Stimulated activated CD4-positive, alpha-beta T cell treated with anti-CD3 and anti-CD28 coated beads, Interleukin-1b, Interleukin-23, amount 100 ng/mL, for 24 hours (primary cell): ENCODE measurements at regions not wholly inside any gene's neighbourhood (a gene's known extent, or its start where the extent isn't known, plus 50 kb on each side); places are given as distances from the start of the nearest gene placed in this dataset.
"Not testable (repeated sequence)": the region's sequence is repeated elsewhere in the genome, so short reads cannot be mapped to it uniquely, and the experiment has no call there.

ENCODE experiments used
- DNase-seq, 4 experiments: peaks; one replicate each; pipeline ENCODE4 v3.0.0-alpha.2; 2020; ENCODE audit warnings: low read depth in 4 of 4, low spot score in 1 of 4

DNA sequence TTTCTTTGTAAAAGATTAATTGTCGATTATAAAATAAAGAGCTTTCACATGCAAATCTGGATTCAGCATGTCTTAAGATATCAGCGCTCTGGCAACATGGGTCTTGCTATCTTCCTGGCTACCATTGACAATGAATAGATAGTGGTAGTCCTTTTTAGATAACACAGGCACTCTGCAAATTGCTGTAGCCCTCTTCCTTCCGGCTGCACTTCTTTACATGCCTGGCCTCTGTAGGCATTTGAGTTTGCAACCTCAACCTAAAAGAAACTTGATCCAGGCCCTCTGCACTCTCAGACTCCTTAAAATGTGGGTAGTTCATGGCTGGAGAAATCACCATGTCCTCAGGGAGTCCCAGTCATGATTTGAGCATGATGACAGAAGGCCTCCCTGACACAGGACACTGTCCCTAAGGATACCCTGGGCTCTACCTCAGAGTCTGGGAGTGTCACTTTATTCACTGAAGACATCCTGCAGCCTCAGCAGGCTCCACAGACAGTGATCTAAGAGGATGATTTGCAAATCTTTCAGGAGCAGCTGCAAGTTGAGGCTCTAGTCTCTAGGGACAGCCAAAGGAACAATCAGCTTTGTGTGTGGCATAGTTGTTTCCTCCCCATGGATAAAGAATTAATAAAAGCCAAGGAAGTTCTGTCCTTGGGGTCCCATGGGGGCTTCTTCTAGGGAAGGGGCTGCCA, 529.4 kb downstream of the RBFOX1 start:
- no peak for DNase-seq

DNA sequence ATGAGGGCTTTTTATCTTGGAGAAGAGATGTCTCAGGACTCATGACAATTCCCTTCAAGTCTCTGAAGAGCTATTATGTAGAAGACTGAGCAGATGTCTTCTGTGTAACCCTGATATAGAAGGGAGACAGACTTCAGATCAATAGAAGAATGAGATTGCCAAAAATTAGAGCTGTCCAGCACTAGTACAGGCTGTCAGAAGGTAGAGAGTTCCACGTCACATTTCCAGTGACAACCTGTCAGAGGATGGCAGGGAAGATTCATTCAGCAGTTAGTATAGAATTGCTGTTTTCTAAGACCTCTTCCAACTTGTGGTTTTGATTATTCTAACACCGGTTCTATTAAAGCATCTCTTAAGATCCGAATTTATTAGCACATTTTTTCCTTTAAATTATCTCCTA, 520.6 kb downstream of the RBFOX1 start:
- no peak for DNase-seq

DNA sequence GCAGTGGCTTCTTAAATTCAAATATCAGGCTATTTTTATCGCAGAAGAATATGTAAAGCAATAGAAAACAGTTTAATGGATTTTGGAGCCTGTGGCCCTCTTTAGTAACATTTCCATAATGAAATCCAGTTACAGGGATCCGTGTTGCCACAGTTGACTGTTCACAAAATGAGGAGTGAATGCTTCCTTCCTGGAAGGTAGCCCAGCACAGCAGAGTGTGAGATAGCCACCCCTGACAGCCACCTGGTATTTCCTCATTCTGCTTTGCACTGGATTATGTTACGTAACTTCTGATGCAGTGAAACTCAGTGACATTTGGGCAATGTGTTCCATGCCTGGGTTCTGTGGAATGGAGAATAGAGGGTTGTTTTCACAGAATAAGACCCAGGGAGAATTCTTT, 517.2 kb downstream of the RBFOX1 start:
- no peak for DNase-seq

- DNase-seq = no peak
Observed at GRCh38 chr16:7843261-7843660, 510.6 kb downstream of the RBFOX1 start.

- no peak for DNase-seq
Observed at GRCh38 chr16:7839568-7839967, 506.9 kb downstream of the RBFOX1 start.

GRCh38 chr16:7834771-7835431, 502.3 kb downstream of the RBFOX1 start:
- no peak for DNase-seq

DNA sequence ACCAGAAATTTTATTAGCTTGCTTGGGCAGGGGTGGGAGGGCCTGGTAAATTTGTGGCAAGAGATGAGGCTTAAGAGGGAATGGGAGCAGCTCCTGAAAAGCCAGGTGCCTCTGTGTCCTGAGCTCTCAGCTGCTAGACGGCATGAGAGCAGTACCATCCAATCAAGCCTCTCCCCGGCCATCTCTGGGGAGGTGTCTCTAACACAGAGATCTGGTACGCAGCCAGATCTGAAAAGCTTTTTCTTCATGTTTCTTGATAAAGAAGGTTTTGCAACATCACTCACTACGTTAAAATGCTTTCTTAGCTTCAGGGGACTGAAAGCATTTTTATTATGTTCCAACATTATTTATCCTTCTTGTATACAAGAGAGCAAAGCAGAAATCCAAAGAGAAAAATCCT, 488.2 kb downstream of the RBFOX1 start:
- DNase-seq = no peak

- no peak for DNase-seq
Observed at GRCh38 chr16:7805686-7806396, 473.2 kb downstream of the RBFOX1 start.

DNA sequence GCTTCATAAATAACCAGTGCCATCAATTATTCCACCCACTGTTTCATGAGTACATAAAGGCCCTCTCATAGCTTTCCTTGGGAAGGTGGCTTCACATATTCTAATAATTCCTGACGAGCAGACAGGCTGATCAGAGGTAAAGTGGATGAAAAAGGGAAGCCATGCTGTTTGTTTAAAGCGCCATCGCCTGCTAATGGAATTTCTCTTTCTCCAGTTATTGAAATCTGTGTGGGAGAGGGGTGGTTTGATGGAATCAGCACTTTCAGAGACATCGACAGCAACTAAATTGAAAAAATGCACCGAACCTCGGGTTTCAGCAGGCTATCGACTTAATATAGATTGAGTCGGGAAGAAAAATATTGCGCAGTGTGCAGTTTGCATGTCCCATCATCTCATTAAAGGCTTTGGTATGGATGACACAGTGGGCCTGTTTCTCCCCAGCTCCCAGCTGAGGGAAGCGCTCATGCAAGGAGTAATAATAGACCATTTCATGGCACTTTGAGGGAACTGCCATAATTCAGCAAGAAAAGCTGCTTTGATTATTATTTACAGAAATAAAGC, 472.1 kb downstream of the RBFOX1 start:
- no peak for DNase-seq

DNA sequence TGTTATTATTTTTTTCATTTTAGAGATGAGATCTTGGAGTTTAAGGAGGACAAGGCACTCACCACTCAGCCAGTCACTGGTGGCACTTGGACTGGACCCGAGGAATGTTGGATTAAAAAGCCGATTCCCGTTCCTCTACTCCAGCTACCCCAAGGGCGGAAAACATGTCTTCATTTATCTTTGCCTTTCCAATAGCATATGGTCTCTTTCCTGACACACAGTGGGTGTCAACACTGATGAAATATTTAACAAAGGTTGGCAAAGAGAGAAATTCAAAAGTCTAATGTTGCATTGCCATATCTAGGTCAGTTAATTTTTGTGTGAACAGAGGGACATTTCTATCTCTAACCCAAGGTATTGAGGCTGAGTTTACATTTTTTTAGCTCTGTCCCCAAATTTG, 459.7 kb downstream of the RBFOX1 start:
- no peak for DNase-seq

GRCh38 chr16:7791028-7791590, 458.5 kb downstream of the RBFOX1 start:
- DNase-seq = no peak

DNA sequence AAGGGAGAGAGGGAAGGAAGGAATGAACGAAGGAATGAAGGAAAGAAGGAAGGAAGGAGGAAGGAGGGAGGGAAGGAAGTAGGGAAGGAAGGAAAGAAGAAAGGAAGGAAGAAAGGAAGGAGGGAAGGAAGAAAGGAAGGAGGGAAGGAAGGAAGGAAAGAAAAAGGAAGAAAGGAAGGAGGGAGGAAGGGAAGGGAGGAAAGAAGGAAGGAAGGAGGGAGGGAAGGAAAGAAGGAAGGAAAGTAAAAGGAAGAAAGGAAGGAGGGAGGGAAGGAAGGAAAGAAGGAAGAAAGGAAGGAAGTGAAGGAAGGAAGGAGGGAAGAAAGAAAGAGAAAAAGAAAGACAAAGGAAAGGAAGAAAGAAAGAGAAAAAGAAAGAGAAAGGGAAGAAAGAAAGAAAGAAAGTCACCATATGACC, 442.4 kb downstream of the RBFOX1 start:
- DNase-seq = no peak

DNA sequence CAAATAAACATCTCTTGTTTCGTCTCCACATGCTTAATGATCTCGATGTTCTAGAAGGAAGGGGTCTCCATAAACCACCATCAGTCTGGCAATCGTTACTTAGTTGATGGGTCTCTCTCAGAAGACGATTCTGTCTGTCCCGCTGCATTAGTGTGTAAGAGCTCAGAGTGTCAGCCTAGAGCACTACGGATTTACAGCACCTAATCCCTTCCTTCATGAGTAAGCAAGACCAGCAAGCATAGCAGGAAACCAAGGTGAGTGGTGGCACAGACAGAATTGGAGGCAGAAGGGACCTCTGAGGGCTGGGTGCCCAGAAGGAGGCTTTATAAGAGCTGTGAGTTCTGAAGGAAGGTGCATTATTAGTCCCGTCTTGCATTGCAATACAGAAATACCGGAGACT, 440.1 kb downstream of the RBFOX1 start:
- no peak for DNase-seq

DNA sequence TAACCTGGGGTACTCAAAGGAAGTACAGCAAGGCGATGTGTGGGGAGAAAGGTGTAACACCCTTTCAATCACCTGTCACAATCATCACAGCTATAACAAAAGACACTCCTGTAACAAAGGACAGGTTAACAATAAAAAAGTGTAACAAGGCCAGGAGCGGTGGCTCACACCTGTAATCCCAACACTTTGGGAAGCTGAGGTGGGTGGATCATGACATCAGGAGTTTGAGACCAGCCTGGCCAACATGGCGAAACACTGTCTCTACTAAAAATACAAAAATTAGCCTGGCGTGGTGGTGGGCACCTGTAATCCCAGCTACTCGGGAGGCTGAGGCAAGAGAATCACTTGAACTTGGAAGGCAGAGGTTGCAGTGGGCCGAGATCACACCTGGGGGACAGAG, 436.4 kb downstream of the RBFOX1 start:
- not testable (repeated sequence) for DNase-seq

GRCh38 chr16:7765079-7765550, 432.5 kb downstream of the RBFOX1 start:
- no peak for DNase-seq

DNA sequence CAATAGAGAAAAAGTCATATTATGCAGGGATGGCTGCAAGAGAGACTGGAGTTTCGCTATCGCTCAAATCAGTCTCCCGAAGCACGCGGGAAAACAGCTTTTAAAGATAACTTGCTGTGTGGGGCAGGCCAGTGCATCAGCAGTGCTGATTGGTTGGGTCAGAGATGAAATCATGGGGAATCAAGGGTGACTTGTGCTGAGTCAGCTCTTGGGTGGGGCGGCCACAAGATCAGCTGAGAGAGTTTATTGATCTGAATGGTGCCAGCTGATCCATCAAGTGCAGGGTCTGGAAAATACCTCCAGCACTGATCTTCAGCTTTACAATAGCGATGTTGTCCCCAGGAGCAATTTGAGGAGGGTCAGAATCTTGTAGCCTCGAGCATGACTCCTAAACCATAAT, 430.5 kb downstream of the RBFOX1 start:
- no peak for DNase-seq
